Stimulated activated CD4-positive, alpha-beta T cell treated with anti-CD3 and anti-CD28 coated beads, Interleukin-4, amount 100 ng/mL, for 1 hour (primary cell): ENCODE measurements at regions not wholly inside any gene's neighbourhood (a gene's known extent, or its start where the extent isn't known, plus 50 kb on each side); places are given as distances from the start of the nearest gene placed in this dataset.
A peak's percentile ranks its signal among the peaks of the same experiment; 100 is the strongest.

ENCODE experiments used
- DNase-seq: peaks from one replicate; pipeline ENCODE4 v3.0.0-alpha.2; 2020

GRCh38 chr14:53336729-53337128 is 183.6 kb upstream of the DDHD1 start:
- DNase-seq: no peak

GRCh38 chr14:53333809-53334208 is 180.7 kb upstream of the DDHD1 start:
- DNase-seq: no peak

GRCh38 chr14:53331921-53332320 is 178.8 kb upstream of the DDHD1 start:
- DNase-seq: no peak

- DNase-seq: no peak
Measured at GRCh38 chr14:53331247-53331646, 178.1 kb upstream of the DDHD1 start.

- no peak for DNase-seq
Measured at GRCh38 chr14:53330441-53330840, 177.3 kb upstream of the DDHD1 start.

GRCh38 chr14:53328841-53329240 is 175.7 kb upstream of the DDHD1 start:
- no peak for DNase-seq

- no peak for DNase-seq
Measured at GRCh38 chr14:53327716-53328115, 174.6 kb upstream of the DDHD1 start.

- DNase-seq: no peak
Measured at GRCh38 chr14:53325176-53325806, 172.2 kb upstream of the DDHD1 start.

- DNase-seq: no peak
Measured at GRCh38 chr14:53316504-53316903, 163.4 kb upstream of the DDHD1 start.

- DNase-seq: no peak
Measured at GRCh38 chr14:53310412-53310811, 157.3 kb upstream of the DDHD1 start.

- no peak for DNase-seq
Measured at GRCh38 chr14:53306911-53307310, 153.8 kb upstream of the DDHD1 start.

GRCh38 chr14:53306267-53306721 is 153.2 kb upstream of the DDHD1 start:
- DNase-seq: peak; percentile 48

GRCh38 chr14:53304726-53305381 is 151.7 kb upstream of the DDHD1 start:
- no peak for DNase-seq

GRCh38 chr14:53295985-53296582 is 143.0 kb upstream of the DDHD1 start:
- DNase-seq: no peak

- no peak for DNase-seq
Measured at GRCh38 chr14:53295372-53295771, 142.2 kb upstream of the DDHD1 start.

GRCh38 chr14:53286301-53286700 is 133.2 kb upstream of the DDHD1 start:
- no peak for DNase-seq

- DNase-seq: no peak
Measured at GRCh38 chr14:53285821-53286220, 132.7 kb upstream of the DDHD1 start.

- no peak for DNase-seq
Measured at GRCh38 chr14:53285064-53285463, 131.9 kb upstream of the DDHD1 start.

- no peak for DNase-seq
Measured at GRCh38 chr14:53278602-53279506, 125.7 kb upstream of the DDHD1 start.

- no peak for DNase-seq
Measured at GRCh38 chr14:53273671-53274072, 120.5 kb upstream of the DDHD1 start.

GRCh38 chr14:53265025-53265424 is 111.9 kb upstream of the DDHD1 start:
- DNase-seq: no peak

- no peak for DNase-seq
Measured at GRCh38 chr14:53260928-53261327, 107.8 kb upstream of the DDHD1 start.

- DNase-seq: no peak
Measured at GRCh38 chr14:53260286-53260685, 107.2 kb upstream of the DDHD1 start.
